HG03159 (cell line): ENCODE measurements at regions not wholly inside any gene's neighbourhood (a gene's known extent, or its start where the extent isn't known, plus 50 kb on each side); places are given as distances from the start of the nearest gene placed in this dataset.

Experiments used
- ATAC-seq: cut with Tn5 transposase; IDR thresholded peaks from one replicate; pipeline ENCODE4 v1.9.1; 2021; ENCODE audit warnings: mild to moderate bottlenecking, moderate library complexity; ENCODE audit not compliant: unreplicated experiment

GRCh38 chr2:13574831-13575230 is 858.1 kb downstream of the TRIB2 start:
- ATAC-seq, result no peak

- ATAC-seq, result no peak
Observed at GRCh38 chr2:13576406-13577036, 859.8 kb downstream of the TRIB2 start.

- no peak for ATAC-seq
Observed at GRCh38 chr2:13578547-13578946, 861.8 kb downstream of the TRIB2 start.

GRCh38 chr2:13581471-13581870 is 864.7 kb downstream of the TRIB2 start:
- no peak for ATAC-seq

GRCh38 chr2:13583609-13584008 is 866.9 kb downstream of the TRIB2 start:
- no peak for ATAC-seq

- ATAC-seq, result no peak
Observed at GRCh38 chr2:13584020-13584419, 867.3 kb downstream of the TRIB2 start.

- no peak for ATAC-seq
Observed at GRCh38 chr2:13585732-13586131, 869.0 kb downstream of the TRIB2 start.

GRCh38 chr2:13596233-13596632 is 879.5 kb downstream of the TRIB2 start:
- no peak for ATAC-seq

GRCh38 chr2:13597176-13597575 is 880.4 kb downstream of the TRIB2 start:
- ATAC-seq, result no peak

GRCh38 chr2:13601506-13601905 is 884.8 kb downstream of the TRIB2 start:
- no peak for ATAC-seq

- no peak for ATAC-seq
Observed at GRCh38 chr2:13604951-13605661, 888.4 kb downstream of the TRIB2 start.

- ATAC-seq, result peak; percentile 73
Observed at GRCh38 chr2:13607139-13607538, 890.4 kb downstream of the TRIB2 start.

GRCh38 chr2:13611939-13612338 is 895.2 kb downstream of the TRIB2 start:
- ATAC-seq, result no peak

GRCh38 chr2:13616059-13616458 is 899.3 kb downstream of the TRIB2 start:
- no peak for ATAC-seq

- ATAC-seq, result no peak
Observed at GRCh38 chr2:13616616-13617015, 899.9 kb downstream of the TRIB2 start.

GRCh38 chr2:13628122-13628521 is 911.4 kb downstream of the TRIB2 start:
- no peak for ATAC-seq

- no peak for ATAC-seq
Observed at GRCh38 chr2:13638181-13638580, 921.4 kb downstream of the TRIB2 start.

GRCh38 chr2:13649918-13650317 is 933.2 kb downstream of the TRIB2 start:
- no peak for ATAC-seq

- no peak for ATAC-seq
Observed at GRCh38 chr2:13650586-13651180, 933.9 kb downstream of the TRIB2 start.

- peak; percentile 72 for ATAC-seq
Observed at GRCh38 chr2:13651684-13652131, 935.0 kb downstream of the TRIB2 start.

- no peak for ATAC-seq
Observed at GRCh38 chr2:13652531-13653313, 936.0 kb downstream of the TRIB2 start.
